ENCODE measurements at regions not wholly inside any gene's neighbourhood (a gene's known extent, or its start where the extent isn't known, plus 50 kb on each side); places are given as distances from the start of the nearest gene placed in this dataset.

- no peak for DNase-seq
These were observed 78.1 kb upstream of the PELI1 start for GRCh38 chr2:64222351-64222750.

GRCh38 chr2:64223055-64223454 lies 78.8 kb upstream of the PELI1 start:
- no peak for DNase-seq

- no peak for DNase-seq
These were observed 81.3 kb upstream of the PELI1 start for GRCh38 chr2:64225491-64225890.

- DNase-seq: no peak
These were observed 82.4 kb upstream of the PELI1 start for GRCh38 chr2:64226611-64227010.

- DNase-seq: no peak
These were observed 83.4 kb upstream of the PELI1 start for GRCh38 chr2:64227603-64228125.

GRCh38 chr2:64228126-64228678 lies 84.0 kb upstream of the PELI1 start:
- DNase-seq: peak; percentile 45

GRCh38 chr2:64228918-64229317 lies 84.7 kb upstream of the PELI1 start:
- no peak for DNase-seq

- no peak for DNase-seq
These were observed 86.3 kb upstream of the PELI1 start for GRCh38 chr2:64230540-64230939.

GRCh38 chr2:64232266-64232665 lies 88.0 kb upstream of the PELI1 start:
- no peak for DNase-seq

- no peak for DNase-seq
These were observed 89.2 kb upstream of the PELI1 start for GRCh38 chr2:64233376-64233922.

- DNase-seq: no peak
These were observed 89.9 kb upstream of the PELI1 start for GRCh38 chr2:64234150-64234549.

GRCh38 chr2:64234785-64235184 lies 90.6 kb upstream of the PELI1 start:
- DNase-seq: no peak

- DNase-seq: no peak
These were observed 93.0 kb upstream of the PELI1 start for GRCh38 chr2:64237266-64237665.

GRCh38 chr2:64238799-64239198 lies 94.6 kb upstream of the PELI1 start:
- DNase-seq: no peak

GRCh38 chr2:64243081-64244036 lies 99.1 kb upstream of the PELI1 start:
- DNase-seq: no peak

- DNase-seq: no peak
These were observed 99.8 kb upstream of the PELI1 start for GRCh38 chr2:64244037-64244416.

- no peak for DNase-seq
These were observed 101.4 kb upstream of the PELI1 start for GRCh38 chr2:64245631-64246030.

GRCh38 chr2:64246962-64247361 lies 102.7 kb upstream of the PELI1 start:
- DNase-seq: no peak

GRCh38 chr2:64249426-64249825 lies 105.2 kb upstream of the PELI1 start:
- DNase-seq: no peak

- DNase-seq: no peak
These were observed 105.8 kb upstream of the PELI1 start for GRCh38 chr2:64250063-64250462.

GRCh38 chr2:64250751-64251423 lies 106.7 kb upstream of the PELI1 start:
- DNase-seq: no peak

GRCh38 chr2:64251497-64252250 lies 107.5 kb upstream of the PELI1 start:
- no peak for DNase-seq
